NB4 (cell line): ENCODE measurements at regions not wholly inside any gene's neighbourhood (a gene's known extent, or its start where the extent isn't known, plus 50 kb on each side); places are given as distances from the start of the nearest gene placed in this dataset.

Experiments
- DNase-seq: peaks from one replicate; pipeline ENCODE4 v3.0.0; 2010; ENCODE audit warnings: low read depth
- H3K4me3 ChIP-seq: one replicate; pipeline ENCODE4 v1.5.1; 2011; ENCODE audit warnings: mild to moderate bottlenecking, low read depth, low read length, moderate library complexity
- CTCF ChIP-seq: IDR thresholded peaks from one replicate; pipeline ENCODE4 v1.5.1; 2012; ENCODE audit warnings: low read depth, low read length
- MAX ChIP-seq: IDR thresholded peaks from 2 replicates; pipeline ENCODE4 v1.6.1; 2011; ENCODE audit warnings: low read depth, low read length
- MYC ChIP-seq: IDR thresholded peaks from 2 replicates; pipeline ENCODE4 v1.6.1; 2011; ENCODE audit warnings: low read depth, low read length
- POLR2A ChIP-seq: IDR thresholded peaks from 2 replicates; pipeline ENCODE4 v1.6.1; 2011; ENCODE audit warnings: mild to moderate bottlenecking; ENCODE audit not compliant: insufficient read length; ENCODE audit errors: extremely low read depth

- TF ChIP-seq CTCF = no peak
- no peak for TF ChIP-seq POLR2A
- TF ChIP-seq MAX = no peak
- no peak for TF ChIP-seq MYC
- DNase-seq = no peak
These were observed 157.4 kb upstream of the PROX1 start for GRCh38 chr1:213830371-213830770.

GRCh38 chr1:213840575-213840974 lies 147.2 kb upstream of the PROX1 start:
- TF ChIP-seq POLR2A (no peak), MYC (no peak), CTCF (no peak), MAX (no peak)
- DNase-seq = no peak
- H3K4me3 ChIP-seq = no peak overlapping the region

More at GRCh38 chr1:213830371-213830770, 157.4 kb upstream of the PROX1 start:
- no peak overlapping the region for H3K4me3 ChIP-seq

GRCh38 chr1:213844632-213845031 lies 143.1 kb upstream of the PROX1 start:
- TF ChIP-seq POLR2A = no peak
- TF ChIP-seq CTCF = no peak
- TF ChIP-seq MAX = no peak
- TF ChIP-seq MYC = no peak
- no peak for DNase-seq
- H3K4me3 ChIP-seq = no peak overlapping the region

GRCh38 chr1:213852107-213852506 lies 135.7 kb upstream of the PROX1 start:
- no peak overlapping the region for H3K4me3 ChIP-seq
- DNase-seq = no peak
- TF ChIP-seq CTCF = no peak
- no peak for TF ChIP-seq POLR2A
- TF ChIP-seq MAX = no peak
- TF ChIP-seq MYC = no peak

- no peak for DNase-seq
- no peak overlapping the region for H3K4me3 ChIP-seq
- TF ChIP-seq CTCF = no peak
- no peak for TF ChIP-seq MYC
- TF ChIP-seq MAX = no peak
- no peak for TF ChIP-seq POLR2A
These were observed 129.2 kb upstream of the PROX1 start for GRCh38 chr1:213858581-213858980.

GRCh38 chr1:213861841-213862240 lies 125.9 kb upstream of the PROX1 start:
- no peak overlapping the region for H3K4me3 ChIP-seq
- DNase-seq = no peak
- TF ChIP-seq CTCF (no peak), POLR2A (no peak), MAX (no peak), MYC (no peak)
